WI38 (cell line): ENCODE measurements at regions not wholly inside any gene's neighbourhood (a gene's known extent, or its start where the extent isn't known, plus 50 kb on each side); places are given as distances from the start of the nearest gene placed in this dataset.
A peak's percentile ranks its signal among the peaks of the same experiment; 100 is the strongest.

ENCODE experiments used
- H3K4me3 ChIP-seq: 2 replicates; pipeline ENCODE4 v1.5.1; 2011; ENCODE audit warnings: low read depth, mild to moderate bottlenecking, control low read depth, low read length
- CTCF ChIP-seq: IDR thresholded peaks from 2 replicates; pipeline ENCODE4 v1.5.1; 2012; ENCODE audit warnings: low read depth, mild to moderate bottlenecking, control low read depth, low read length

GRCh38 chr11:100573911-100574513, 113.1 kb upstream of the ARHGAP42 start:
- no peak for TF ChIP-seq CTCF
- H3K4me3 ChIP-seq, result no peak overlapping the region

GRCh38 chr11:100574894-100575769, 112.0 kb upstream of the ARHGAP42 start:
- no peak for TF ChIP-seq CTCF
- no peak overlapping the region for H3K4me3 ChIP-seq

- H3K4me3 ChIP-seq, result no peak overlapping the region
Observed at GRCh38 chr11:100575860-100576717, 111.0 kb upstream of the ARHGAP42 start.

GRCh38 chr11:100576718-100577021, 110.4 kb upstream of the ARHGAP42 start:
- no peak overlapping the region for H3K4me3 ChIP-seq
- TF ChIP-seq CTCF, result no peak

More at GRCh38 chr11:100575860-100576717, 111.0 kb upstream of the ARHGAP42 start:
- TF ChIP-seq CTCF, result peak; percentile 42; the same call in 1 of the 2 replicates

- no peak overlapping the region for H3K4me3 ChIP-seq
- no peak for TF ChIP-seq CTCF
Observed at GRCh38 chr11:100578831-100579311, 108.2 kb upstream of the ARHGAP42 start.

- TF ChIP-seq CTCF, result no peak
- H3K4me3 ChIP-seq, result no peak overlapping the region
Observed at GRCh38 chr11:100581318-100581717, 105.8 kb upstream of the ARHGAP42 start.
